Mesothelial cell of epicardium (in vitro differentiated cells): ENCODE measurements at regions not wholly inside any gene's neighbourhood (a gene's known extent, or its start where the extent isn't known, plus 50 kb on each side); places are given as distances from the start of the nearest gene placed in this dataset.

Source experiments
- DNase-seq, 2 experiments: peaks; one replicate each; pipeline ENCODE4 v3.0.0; 2021; ENCODE audit warnings: low spot score in 2 of 2; ENCODE audit not compliant: unreplicated experiment in 2 of 2
- H3K27ac Mint-ChIP-seq: 2 replicates; pipeline ENCODE4 v1.8.0; 2021; ENCODE audit warnings: mixed read lengths
- H3K27me3 Mint-ChIP-seq: 2 replicates; pipeline ENCODE4 v1.8.0; 2021; ENCODE audit warnings: low read depth, mixed read lengths
- H3K36me3 Mint-ChIP-seq: 2 replicates; pipeline ENCODE4 v1.8.0; 2021; ENCODE audit warnings: mixed read lengths
- H3K4me1 Mint-ChIP-seq: 2 replicates; pipeline ENCODE4 v1.8.0; 2021; ENCODE audit warnings: mixed read lengths
- H3K4me3 Mint-ChIP-seq: 2 replicates; pipeline ENCODE4 v1.8.0; 2021; ENCODE audit warnings: mild to moderate bottlenecking, moderate library complexity, mixed read lengths
- H3K9me3 Mint-ChIP-seq: 2 replicates; pipeline ENCODE4 v1.8.0; 2021; ENCODE audit warnings: mixed read lengths
- CTCF ChIP-seq: fragments of 200-600 bp; sonication (generic); IDR thresholded peaks from one replicate; pipeline ENCODE4 v1.5.0; 2021; ENCODE audit warnings: antibody characterized with exemption; ENCODE audit not compliant: unreplicated experiment

- TF ChIP-seq CTCF = no peak
- no peak overlapping the region for H3K27ac Mint-ChIP-seq
- H3K27me3 Mint-ChIP-seq = peaks cover 33% of the 10 kb centered on the region
- peaks cover 24% of the 10 kb centered on the region for H3K9me3 Mint-ChIP-seq
- H3K36me3 Mint-ChIP-seq = peaks cover 10% of the 10 kb centered on the region
- DNase-seq = no peak
- peaks cover 19% of the 10 kb centered on the region for H3K4me1 Mint-ChIP-seq
- H3K4me3 Mint-ChIP-seq = no peak overlapping the region
Observed at GRCh38 chr1:214184992-214185391, 96.0 kb upstream of the SMYD2 start.

GRCh38 chr1:214186103-214186824 is 94.7 kb upstream of the SMYD2 start:
- Mint-ChIP-seq H3K4me3 (no peak overlapping the region), H3K9me3 (peaks cover 15% of the 10 kb centered on the region), H3K27me3 (peaks cover 34% of the 10 kb centered on the region), H3K27ac (no peak overlapping the region), H3K36me3 (peaks cover 10% of the 10 kb centered on the region), H3K4me1 (peaks cover 19% of the 10 kb centered on the region)
- no peak for DNase-seq
- no peak for TF ChIP-seq CTCF

- TF ChIP-seq CTCF = no peak
- H3K9me3 Mint-ChIP-seq = peaks cover 8% of the 10 kb centered on the region
- H3K27ac Mint-ChIP-seq = no peak overlapping the region
- peak in 1 of 2 experiments; percentile 48 for DNase-seq
- H3K4me3 Mint-ChIP-seq = peak overlapping the region; percentile 70
- H3K36me3 Mint-ChIP-seq = peaks cover 8% of the 10 kb centered on the region
- H3K27me3 Mint-ChIP-seq = peaks cover 34% of the 10 kb centered on the region
- peaks cover 19% of the 10 kb centered on the region for H3K4me1 Mint-ChIP-seq
Observed at GRCh38 chr1:214187121-214187900, 93.6 kb upstream of the SMYD2 start.

GRCh38 chr1:214187933-214188332 is 93.0 kb upstream of the SMYD2 start:
- Mint-ChIP-seq H3K4me3 (no peak overlapping the region), H3K36me3 (peaks cover 5% of the 10 kb centered on the region), H3K9me3 (peaks cover 4% of the 10 kb centered on the region), H3K4me1 (peaks cover 19% of the 10 kb centered on the region), H3K27me3 (peaks cover 34% of the 10 kb centered on the region), H3K27ac (no peak overlapping the region)
- no peak for DNase-seq
- no peak for TF ChIP-seq CTCF

GRCh38 chr1:214188835-214189234 is 92.1 kb upstream of the SMYD2 start:
- peaks cover 39% of the 10 kb centered on the region for H3K27me3 Mint-ChIP-seq
- peaks cover 19% of the 10 kb centered on the region for H3K4me1 Mint-ChIP-seq
- no peak for TF ChIP-seq CTCF
- DNase-seq = no peak
- H3K36me3 Mint-ChIP-seq = peaks cover under 1% of the 10 kb centered on the region
- no peak overlapping the region for H3K27ac Mint-ChIP-seq
- no peaks in the 10 kb centered on the region for H3K9me3 Mint-ChIP-seq
- no peak overlapping the region for H3K4me3 Mint-ChIP-seq
